ENCODE measurements at regions not wholly inside any gene's neighbourhood (a gene's known extent, or its start where the extent isn't known, plus 50 kb on each side); places are given as distances from the start of the nearest gene placed in this dataset.
A peak's percentile ranks its signal among the peaks of the same experiment; 100 is the strongest.

DNA sequence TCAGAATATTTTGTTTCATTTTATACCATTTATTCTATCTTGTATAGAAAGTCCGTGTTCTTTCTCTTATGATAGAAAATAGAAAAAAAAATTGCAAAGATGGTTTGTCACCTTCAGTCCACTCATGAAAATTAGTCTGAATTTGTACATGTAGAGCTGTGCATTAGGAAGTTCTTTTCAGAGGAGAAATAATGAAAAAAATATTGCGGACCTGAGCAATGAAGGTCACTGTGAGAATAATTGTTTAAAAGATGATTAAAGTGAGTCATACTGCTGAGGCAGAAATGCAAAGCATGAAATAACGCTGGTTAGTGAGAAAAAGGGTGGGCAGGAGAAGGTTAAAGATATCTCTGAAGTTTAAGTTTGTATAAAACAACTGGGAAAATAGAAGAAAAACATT, 431.1 kb downstream of the TMX3 start:
- DNase-seq (ENCODE audit: low read depth), result no peak
- TF ChIP-seq, protein P1, sequence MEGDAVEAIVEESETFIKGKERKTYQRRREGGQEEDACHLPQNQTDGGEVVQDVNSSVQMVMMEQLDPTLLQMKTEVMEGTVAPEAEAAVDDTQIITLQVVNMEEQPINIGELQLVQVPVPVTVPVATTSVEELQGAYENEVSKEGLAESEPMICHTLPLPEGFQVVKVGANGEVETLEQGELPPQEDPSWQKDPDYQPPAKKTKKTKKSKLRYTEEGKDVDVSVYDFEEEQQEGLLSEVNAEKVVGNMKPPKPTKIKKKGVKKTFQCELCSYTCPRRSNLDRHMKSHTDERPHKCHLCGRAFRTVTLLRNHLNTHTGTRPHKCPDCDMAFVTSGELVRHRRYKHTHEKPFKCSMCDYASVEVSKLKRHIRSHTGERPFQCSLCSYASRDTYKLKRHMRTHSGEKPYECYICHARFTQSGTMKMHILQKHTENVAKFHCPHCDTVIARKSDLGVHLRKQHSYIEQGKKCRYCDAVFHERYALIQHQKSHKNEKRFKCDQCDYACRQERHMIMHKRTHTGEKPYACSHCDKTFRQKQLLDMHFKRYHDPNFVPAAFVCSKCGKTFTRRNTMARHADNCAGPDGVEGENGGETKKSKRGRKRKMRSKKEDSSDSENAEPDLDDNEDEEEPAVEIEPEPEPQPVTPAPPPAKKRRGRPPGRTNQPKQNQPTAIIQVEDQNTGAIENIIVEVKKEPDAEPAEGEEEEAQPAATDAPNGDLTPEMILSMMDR (conservative IDR thresholded peaks at IDR 0.05; ENCODE audit: control insufficient read depth, insufficient read depth, low read depth, low read length), result no peak
- H3K4me3 ChIP-seq (ENCODE audit: control insufficient read depth, low read depth, low read length), result no peak overlapping the region

DNA sequence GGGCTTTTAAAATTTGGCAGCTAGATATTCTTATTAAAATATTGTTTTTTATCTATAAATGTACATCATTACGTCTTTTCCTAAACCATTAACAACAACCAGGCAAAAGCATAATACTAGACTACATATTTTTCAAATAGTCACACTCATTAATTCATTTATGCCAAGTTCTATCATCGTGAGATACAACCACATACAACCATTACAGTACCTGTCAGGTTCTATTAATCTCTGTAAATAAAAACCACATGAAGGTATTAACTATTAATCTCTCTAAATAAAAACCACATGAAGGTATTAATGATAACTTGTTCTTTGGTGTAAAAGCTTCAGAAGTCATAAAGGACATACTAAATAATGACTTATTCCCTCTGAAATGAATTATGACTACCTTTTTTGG, 432.7 kb downstream of the TMX3 start:
- H3K4me3 ChIP-seq (ENCODE audit: control insufficient read depth, low read depth, low read length), result no peak overlapping the region
- TF ChIP-seq, protein P1 (conservative IDR thresholded peaks at IDR 0.05; ENCODE audit: control insufficient read depth, insufficient read depth, low read depth, low read length), result no peak
- DNase-seq (ENCODE audit: low read depth), result no peak

DNA sequence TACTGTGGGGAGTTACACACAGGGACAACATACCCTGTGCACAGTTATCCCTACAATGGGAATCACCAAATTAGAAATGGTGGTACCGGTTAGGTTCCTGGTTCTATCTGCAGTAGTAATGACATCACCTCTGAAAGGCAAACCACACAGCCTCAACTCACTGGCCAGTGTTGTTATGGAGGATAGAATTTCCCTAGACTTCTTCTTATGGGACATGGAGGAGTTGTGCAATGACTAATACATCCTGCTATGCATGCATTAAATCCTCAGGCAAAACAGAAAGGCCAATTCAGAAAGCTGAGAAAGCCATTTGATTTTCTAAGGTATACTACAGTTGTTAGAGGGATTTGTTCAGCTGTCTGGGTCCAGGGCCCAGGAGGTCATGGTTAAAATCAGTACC, 439.3 kb downstream of the TMX3 start:
- no peak overlapping the region for H3K4me3 ChIP-seq (ENCODE audit: control insufficient read depth, low read depth, low read length)
- TF ChIP-seq, protein P1 (conservative IDR thresholded peaks at IDR 0.05; ENCODE audit: control insufficient read depth, insufficient read depth, low read depth, low read length), result no peak
- DNase-seq (ENCODE audit: low read depth), result peak; percentile 73

DNA sequence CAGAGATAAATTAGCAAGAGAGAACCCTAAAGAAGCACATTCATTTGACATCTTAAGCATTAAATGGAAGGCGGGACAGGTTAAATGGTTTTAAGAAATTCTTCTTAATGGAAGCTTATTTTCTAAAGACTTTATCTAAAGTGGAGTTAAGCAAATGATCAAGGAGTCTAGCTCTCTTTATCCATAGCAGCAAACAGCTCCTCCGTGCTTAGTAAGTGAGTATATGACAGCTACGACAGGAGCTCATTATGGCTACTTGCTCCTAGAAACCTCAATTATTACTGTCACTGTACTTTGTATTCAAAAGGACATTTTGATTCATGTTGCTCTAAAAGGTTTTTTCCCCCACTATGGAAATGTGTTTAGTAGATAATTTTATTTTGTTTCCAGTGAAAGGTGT, 444.9 kb downstream of the TMX3 start:
- DNase-seq (ENCODE audit: low read depth), result no peak
- no peak overlapping the region for H3K4me3 ChIP-seq (ENCODE audit: control insufficient read depth, low read depth, low read length)
- TF ChIP-seq, protein P1 (conservative IDR thresholded peaks at IDR 0.05; ENCODE audit: control insufficient read depth, insufficient read depth, low read depth, low read length), result no peak

DNA sequence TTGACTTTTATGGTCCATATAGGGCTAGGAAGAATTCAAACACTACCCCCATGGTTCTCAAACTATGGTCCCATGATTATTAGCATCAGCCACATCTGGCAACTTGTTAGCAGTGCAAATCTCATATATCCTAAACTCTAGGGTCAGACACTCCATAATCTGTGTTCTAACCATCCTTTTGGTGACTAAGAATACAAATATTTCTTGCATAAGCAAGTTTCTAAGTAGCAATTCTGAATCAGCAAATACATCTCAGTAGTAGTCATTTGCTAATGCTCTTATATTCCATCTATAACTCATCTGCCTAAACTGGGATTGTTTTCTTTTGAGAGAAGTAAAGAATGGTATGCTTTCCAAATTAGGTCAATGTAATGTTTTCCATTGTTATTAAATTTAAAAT, 447.3 kb downstream of the TMX3 start:
- TF ChIP-seq, protein P1 (conservative IDR thresholded peaks at IDR 0.05; ENCODE audit: control insufficient read depth, insufficient read depth, low read depth, low read length), result no peak
- peak; percentile 83 for DNase-seq (ENCODE audit: low read depth)
- H3K4me3 ChIP-seq (ENCODE audit: control insufficient read depth, low read depth, low read length), result no peak overlapping the region

DNA sequence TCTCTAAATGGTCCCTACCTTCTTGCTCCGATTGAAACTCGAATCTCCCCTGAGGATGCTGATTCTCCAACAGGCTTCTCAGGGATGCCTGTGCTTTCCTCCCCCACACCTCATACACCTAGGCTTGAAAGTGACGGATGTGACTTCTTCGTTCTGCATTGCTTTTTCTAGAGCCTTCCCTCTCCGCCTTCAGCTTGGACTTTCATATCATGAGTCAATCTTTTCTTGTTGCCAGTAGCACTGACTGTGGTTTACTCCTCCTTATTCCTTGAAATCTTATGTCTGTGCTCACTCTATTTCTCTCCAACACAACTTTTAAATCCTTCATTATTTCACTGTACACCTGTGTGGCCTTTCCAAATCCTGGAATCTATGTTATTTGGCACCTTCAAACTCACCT, 451.4 kb downstream of the TMX3 start:
- no peak overlapping the region for H3K4me3 ChIP-seq (ENCODE audit: control insufficient read depth, low read depth, low read length)
- peak; percentile 57 for DNase-seq (ENCODE audit: low read depth)
- TF ChIP-seq, protein P1 (conservative IDR thresholded peaks at IDR 0.05; ENCODE audit: control insufficient read depth, insufficient read depth, low read depth, low read length), result no peak

DNA sequence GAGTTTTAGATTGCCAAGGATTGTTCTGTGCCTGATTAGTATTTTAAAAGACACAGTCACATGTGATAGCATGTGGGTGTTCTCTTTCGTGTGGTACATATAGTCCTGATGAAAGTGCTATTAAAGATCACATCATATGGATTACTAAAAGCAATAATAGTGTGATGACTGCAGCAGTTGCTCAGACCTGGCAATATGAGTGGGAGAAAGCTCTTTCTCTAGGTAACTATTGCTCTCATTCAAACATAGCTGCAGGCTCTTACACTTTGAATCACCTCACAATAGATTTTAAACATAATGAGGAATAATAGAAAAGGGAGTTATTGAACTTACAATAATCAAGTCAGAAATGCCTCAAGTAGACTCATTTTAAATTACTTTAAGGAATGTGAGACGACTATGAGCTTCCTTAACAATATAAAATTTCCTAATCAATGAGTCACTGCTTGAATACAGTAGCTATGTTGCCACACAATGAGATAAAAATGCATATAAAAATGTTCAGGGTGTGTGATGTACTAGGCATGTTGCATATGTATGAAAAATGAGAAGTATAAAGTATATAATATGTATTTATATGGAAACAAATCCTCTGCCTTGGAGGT, 452.1 kb downstream of the TMX3 start:
- H3K4me3 ChIP-seq (ENCODE audit: control insufficient read depth, low read depth, low read length), result no peak overlapping the region
- TF ChIP-seq, protein P1 (conservative IDR thresholded peaks at IDR 0.05; ENCODE audit: control insufficient read depth, insufficient read depth, low read depth, low read length), result no peak
- peak; percentile 78 for DNase-seq (ENCODE audit: low read depth)
